GM12891 (cell line): ENCODE measurements at regions not wholly inside any gene's neighbourhood (a gene's known extent, or its start where the extent isn't known, plus 50 kb on each side); places are given as distances from the start of the nearest gene placed in this dataset.
"Not testable (repeated sequence)": the region's sequence is repeated elsewhere in the genome, so short reads cannot be mapped to it uniquely, and the experiment has no call there.

Source experiments
- POLR2A ChIP-seq: IDR thresholded peaks from 2 replicates; pipeline ENCODE4 v1.6.1; 2011; ENCODE audit warnings: low read depth, low read length, control low read depth
- POLR2AphosphoS5 ChIP-seq: IDR thresholded peaks from 2 replicates; pipeline ENCODE4 v1.6.1; 2011; ENCODE audit warnings: low read depth, low read length, control low read depth
- SPI1 ChIP-seq: IDR thresholded peaks from 2 replicates; pipeline ENCODE4 v1.6.1; 2011; ENCODE audit warnings: low read depth, low read length, control low read depth
- TAF1 ChIP-seq: IDR thresholded peaks from 2 replicates; pipeline ENCODE4 v1.6.1; 2011; ENCODE audit warnings: low read depth, low read length, control low read depth

- TF ChIP-seq POLR2AphosphoS5, POLR2A, SPI1, TAF1: not testable (repeated sequence)
Observed at GRCh38 chr2:95691210-95691609, 99.4 kb downstream of the TRIM43 start.
